Stimulated activated effector memory CD8-positive, alpha-beta T cell treated with anti-CD3 and anti-CD28 coated beads, Interleukin-12 subunit alpha, Interleukin-12 subunit beta, amount 100 ng/mL, for 72 hours (primary cell): ENCODE measurements at regions not wholly inside any gene's neighbourhood (a gene's known extent, or its start where the extent isn't known, plus 50 kb on each side); places are given as distances from the start of the nearest gene placed in this dataset.
A peak's percentile ranks its signal among the peaks of the same experiment; 100 is the strongest.

Experiments used
- ATAC-seq: fragments of 150-1000 bp; cut with Tn5 transposase; 2 replicates; pipeline ENCODE4 v1.10.0; 2021
- DNase-seq, 2 donors: peaks; one replicate each; pipeline ENCODE4 v3.0.0; 2021 to 2022; ENCODE audit warnings: low spot score in 2 of 2
- H3K27ac Mint-ChIP-seq: one replicate; pipeline ENCODE4 v1.8.0; 2022; ENCODE audit warnings: mild to moderate bottlenecking, mixed read lengths
- H3K36me3 Mint-ChIP-seq: one replicate; pipeline ENCODE4 v1.8.0; 2022; ENCODE audit warnings: mild to moderate bottlenecking, mixed read lengths
- H3K4me1 Mint-ChIP-seq: one replicate; pipeline ENCODE4 v1.8.0; 2022; ENCODE audit warnings: mixed read lengths
- H3K4me3 Mint-ChIP-seq: one replicate; pipeline ENCODE4 v1.8.0; 2022; ENCODE audit warnings: mild to moderate bottlenecking, mixed read lengths
- H3K9me3 Mint-ChIP-seq: one replicate; pipeline ENCODE4 v1.8.0; 2022; ENCODE audit warnings: mixed read lengths

DNA sequence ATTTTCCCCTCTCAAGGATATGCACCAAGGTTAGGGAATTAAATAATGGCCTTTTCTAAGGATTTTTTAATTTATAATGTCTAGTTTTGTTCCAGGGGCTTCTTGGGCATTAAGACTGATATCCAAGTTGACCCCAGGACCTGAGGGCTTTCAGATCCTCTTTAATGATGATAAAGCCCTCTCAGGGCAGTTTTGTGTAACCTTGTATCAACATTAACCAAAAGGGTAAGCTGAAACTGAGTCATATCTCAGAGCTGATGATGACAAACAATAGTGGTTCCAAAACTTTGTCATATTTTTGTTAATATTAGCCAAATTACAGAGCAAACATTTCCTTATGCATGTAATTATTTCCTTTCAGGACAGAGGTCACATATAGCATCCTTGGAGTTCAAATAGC, 309.4 kb upstream of the MAN1A1 start:
- H3K9me3 Mint-ChIP-seq: no peaks in the 10 kb centered on the region
- no peaks in the 10 kb centered on the region for H3K4me1 Mint-ChIP-seq
- no peak overlapping the region for H3K27ac Mint-ChIP-seq
- no peaks in the 10 kb centered on the region for H3K36me3 Mint-ChIP-seq
- no peak overlapping the region for H3K4me3 Mint-ChIP-seq
- no peak for DNase-seq
- peak; percentile 19 for ATAC-seq

DNA sequence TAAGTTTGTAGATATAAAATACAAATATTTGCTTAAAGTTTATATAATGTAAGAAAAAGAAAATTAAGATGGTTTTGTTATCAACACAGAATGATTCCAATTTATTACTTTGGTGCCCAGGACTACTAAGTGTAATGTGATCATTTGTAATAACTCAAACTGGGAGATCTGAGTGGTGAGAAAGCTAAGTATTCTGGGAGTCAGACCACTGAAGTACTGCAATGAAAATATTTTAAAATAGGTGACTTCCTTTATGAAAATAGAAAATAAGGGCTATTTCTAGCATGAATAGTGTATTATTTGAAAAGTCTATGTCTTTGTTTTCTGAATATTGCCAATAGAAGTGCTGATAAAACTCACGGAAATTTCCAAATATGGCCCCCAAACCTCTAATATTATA, 305.6 kb upstream of the MAN1A1 start:
- DNase-seq: no peak
- Mint-ChIP-seq H3K4me1 (no peaks in the 10 kb centered on the region), H3K36me3 (no peaks in the 10 kb centered on the region), H3K9me3 (no peaks in the 10 kb centered on the region), H3K27ac (no peak overlapping the region), H3K4me3 (no peak overlapping the region)
- no peak for ATAC-seq

DNA sequence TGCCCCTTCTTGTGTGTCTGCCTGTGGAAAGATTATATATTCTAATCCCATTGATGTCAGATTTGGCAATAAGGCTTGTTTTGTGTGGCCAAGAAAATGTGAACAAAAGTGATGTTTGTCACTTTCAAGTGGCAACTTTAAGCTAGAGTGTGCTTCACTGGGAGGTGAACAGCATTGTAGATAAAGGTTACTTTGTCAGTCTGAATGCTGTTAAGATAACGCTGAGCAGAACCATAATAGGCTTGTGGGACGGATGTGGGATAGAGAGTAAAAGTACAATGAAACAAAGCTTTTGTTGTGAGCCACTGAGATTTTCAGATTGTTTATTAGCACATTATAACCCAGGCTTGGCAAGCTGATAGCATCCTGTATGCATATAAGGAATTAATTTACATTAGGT, 303.8 kb upstream of the MAN1A1 start:
- Mint-ChIP-seq H3K4me3 (no peak overlapping the region), H3K27ac (no peak overlapping the region), H3K4me1 (no peaks in the 10 kb centered on the region), H3K36me3 (no peaks in the 10 kb centered on the region), H3K9me3 (no peaks in the 10 kb centered on the region)
- ATAC-seq: no peak
- no peak for DNase-seq

DNA sequence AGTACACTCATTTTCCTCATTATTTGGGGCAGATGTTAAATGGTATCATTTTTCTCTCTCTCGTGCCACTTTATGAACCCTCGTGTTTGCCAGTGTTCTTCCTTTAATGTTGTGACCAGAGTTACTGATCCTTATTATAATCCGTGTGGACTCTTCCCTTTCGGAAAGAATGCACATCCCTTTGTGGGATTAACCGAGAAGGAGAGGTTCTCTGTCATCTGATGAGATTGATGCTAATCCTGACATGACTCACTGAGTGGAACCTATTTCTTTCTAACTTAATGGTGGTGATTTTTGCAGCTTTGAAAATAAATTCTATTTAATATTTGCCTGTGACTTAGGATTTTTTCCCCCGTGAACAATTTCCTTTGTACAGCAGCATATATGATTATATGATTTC, 300.0 kb upstream of the MAN1A1 start:
- Mint-ChIP-seq H3K4me1 (no peaks in the 10 kb centered on the region), H3K27ac (no peak overlapping the region), H3K9me3 (no peaks in the 10 kb centered on the region), H3K36me3 (no peaks in the 10 kb centered on the region), H3K4me3 (no peak overlapping the region)
- DNase-seq: no peak
- no peak for ATAC-seq

DNA sequence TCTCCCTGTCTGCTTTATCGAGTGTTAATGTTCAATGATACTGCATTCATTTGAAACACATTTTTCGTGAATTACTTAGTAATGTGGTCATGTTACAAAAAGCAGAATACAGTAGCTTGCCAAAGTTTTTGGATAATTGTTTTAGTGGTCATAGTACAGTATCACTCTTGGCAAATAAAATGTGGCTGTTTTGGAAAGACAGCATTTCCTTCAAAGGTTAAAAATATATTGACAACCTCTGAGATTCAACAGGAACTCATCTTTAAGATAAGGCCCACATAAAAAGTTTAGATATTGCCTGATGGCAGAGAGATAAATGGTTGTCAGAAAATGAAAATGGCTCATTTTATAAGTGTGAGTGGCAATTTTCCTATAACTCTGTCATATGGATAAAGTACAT, 297.7 kb upstream of the MAN1A1 start:
- ATAC-seq (no peak), DNase-seq (no peak)
- Mint-ChIP-seq H3K36me3 (no peaks in the 10 kb centered on the region), H3K9me3 (no peaks in the 10 kb centered on the region), H3K27ac (no peak overlapping the region), H3K4me1 (no peaks in the 10 kb centered on the region), H3K4me3 (no peak overlapping the region)

DNA sequence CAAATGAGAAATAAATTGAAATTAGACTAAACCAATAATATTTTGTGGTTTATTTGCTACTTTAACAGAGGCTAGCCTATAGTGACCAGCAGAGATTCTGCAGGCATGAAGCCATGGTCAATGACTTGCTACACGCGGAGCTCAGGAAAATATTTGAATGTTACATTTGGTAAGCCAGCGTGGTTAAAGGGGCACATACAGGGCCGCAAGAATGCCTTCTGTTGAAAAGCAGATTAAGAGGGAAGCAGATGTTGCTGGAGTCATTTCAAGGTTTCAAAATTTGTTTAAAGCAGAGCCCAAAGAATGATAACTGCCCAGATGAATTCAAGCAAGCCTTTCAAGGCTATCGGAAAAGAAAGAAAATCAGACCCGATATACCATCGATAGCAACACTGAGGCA, 294.3 kb upstream of the MAN1A1 start:
- no peaks in the 10 kb centered on the region for H3K4me1 Mint-ChIP-seq
- H3K4me3 Mint-ChIP-seq: no peak overlapping the region
- no peak for DNase-seq
- no peak for ATAC-seq
- H3K27ac Mint-ChIP-seq: no peak overlapping the region
- no peaks in the 10 kb centered on the region for H3K9me3 Mint-ChIP-seq
- H3K36me3 Mint-ChIP-seq: no peaks in the 10 kb centered on the region

DNA sequence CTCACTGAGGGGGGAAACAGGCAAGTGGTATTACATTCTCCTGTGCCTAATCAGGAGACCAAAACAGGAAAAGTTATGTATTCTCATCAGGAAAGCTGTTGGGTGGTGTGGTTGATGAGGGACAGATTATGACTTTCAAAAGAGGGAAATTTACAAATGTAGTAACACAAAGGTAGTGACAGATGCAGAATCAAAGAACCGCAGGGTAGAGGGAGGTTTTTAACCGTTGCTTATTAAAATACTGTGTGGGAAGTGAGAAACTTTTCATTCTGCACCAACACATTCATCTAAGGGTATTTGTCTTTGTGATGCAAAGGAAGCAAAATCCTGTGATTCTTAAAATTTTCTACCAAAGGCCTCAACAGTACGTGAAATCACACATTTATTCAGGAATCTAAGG, 288.2 kb upstream of the MAN1A1 start:
- Mint-ChIP-seq H3K4me3 (no peak overlapping the region), H3K4me1 (no peaks in the 10 kb centered on the region), H3K36me3 (no peaks in the 10 kb centered on the region), H3K9me3 (no peaks in the 10 kb centered on the region), H3K27ac (no peak overlapping the region)
- DNase-seq: no peak
- no peak for ATAC-seq

DNA sequence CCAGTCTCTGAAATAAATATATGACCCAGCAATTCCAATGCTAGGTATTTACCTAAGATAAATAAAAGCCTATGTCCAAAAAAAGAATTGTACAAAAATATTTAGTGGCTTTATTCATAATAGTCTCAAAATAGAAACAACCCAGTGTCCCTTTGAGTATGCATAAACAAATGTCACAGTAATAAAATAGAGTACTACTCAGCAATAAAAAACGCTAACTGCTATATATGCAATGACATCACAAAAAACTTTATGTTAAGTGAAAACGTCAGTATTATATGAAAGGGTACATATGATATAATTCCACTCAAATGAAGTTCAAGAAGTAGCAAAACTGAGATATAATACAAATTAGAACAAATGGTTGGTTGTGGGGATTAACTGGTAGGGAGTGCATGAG, 286.5 kb upstream of the MAN1A1 start:
- H3K4me3 Mint-ChIP-seq: no peak overlapping the region
- H3K9me3 Mint-ChIP-seq: no peaks in the 10 kb centered on the region
- no peak overlapping the region for H3K27ac Mint-ChIP-seq
- ATAC-seq: no peak
- no peaks in the 10 kb centered on the region for H3K36me3 Mint-ChIP-seq
- no peaks in the 10 kb centered on the region for H3K4me1 Mint-ChIP-seq
- no peak for DNase-seq

DNA sequence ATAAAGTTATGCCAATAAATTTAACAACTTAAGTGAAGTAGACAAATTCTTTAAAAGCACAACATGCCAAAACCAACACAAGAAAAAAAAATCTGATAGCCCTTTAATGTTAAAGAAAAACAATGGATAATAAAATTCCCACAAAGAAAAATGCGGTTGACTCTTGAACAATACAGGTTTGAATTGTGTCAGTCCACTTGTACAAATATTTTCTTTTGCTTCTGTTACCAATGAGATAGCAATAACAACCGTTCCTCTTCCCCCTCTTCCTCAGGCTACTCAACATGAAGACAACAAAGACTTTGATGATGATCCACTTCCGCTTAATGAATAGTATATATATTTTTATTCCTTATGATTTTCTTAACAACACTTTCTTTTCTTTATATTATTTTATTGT, 283.9 kb upstream of the MAN1A1 start:
- Mint-ChIP-seq H3K4me1 (no peaks in the 10 kb centered on the region), H3K9me3 (no peaks in the 10 kb centered on the region), H3K4me3 (no peak overlapping the region), H3K27ac (no peak overlapping the region), H3K36me3 (no peaks in the 10 kb centered on the region)
- no peak for DNase-seq
- ATAC-seq: no peak

DNA sequence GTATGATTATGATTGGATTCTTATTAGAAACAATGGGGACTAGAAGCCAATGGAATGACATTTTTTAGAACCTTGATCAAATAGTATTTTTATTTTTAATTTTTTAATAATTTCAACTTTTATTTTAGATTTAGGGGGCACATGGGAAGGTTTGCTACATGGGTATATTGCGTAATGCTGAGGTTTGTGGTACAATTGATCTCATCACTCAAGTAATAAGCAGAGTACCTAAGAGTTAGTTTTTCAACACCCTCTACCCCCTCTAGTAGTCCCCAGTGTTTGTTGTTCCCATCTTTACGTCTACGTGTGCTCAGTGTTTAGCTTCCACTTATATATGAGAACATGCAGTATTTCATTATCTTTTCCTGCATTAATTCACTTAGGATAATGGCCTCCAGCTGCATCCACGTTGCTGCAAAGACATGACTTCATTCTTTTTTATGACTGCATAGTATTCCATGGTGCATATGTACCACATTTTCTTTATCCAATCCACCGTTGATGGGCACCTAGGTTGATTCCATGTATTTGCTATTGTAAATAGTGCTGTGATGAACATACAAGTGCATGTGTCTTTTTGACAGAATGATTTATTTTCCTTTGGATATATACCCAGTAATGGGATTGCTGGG, 281.1 kb upstream of the MAN1A1 start:
- no peak overlapping the region for H3K27ac Mint-ChIP-seq
- ATAC-seq: no peak
- no peaks in the 10 kb centered on the region for H3K4me1 Mint-ChIP-seq
- no peak overlapping the region for H3K4me3 Mint-ChIP-seq
- no peaks in the 10 kb centered on the region for H3K9me3 Mint-ChIP-seq
- no peak for DNase-seq
- no peaks in the 10 kb centered on the region for H3K36me3 Mint-ChIP-seq

DNA sequence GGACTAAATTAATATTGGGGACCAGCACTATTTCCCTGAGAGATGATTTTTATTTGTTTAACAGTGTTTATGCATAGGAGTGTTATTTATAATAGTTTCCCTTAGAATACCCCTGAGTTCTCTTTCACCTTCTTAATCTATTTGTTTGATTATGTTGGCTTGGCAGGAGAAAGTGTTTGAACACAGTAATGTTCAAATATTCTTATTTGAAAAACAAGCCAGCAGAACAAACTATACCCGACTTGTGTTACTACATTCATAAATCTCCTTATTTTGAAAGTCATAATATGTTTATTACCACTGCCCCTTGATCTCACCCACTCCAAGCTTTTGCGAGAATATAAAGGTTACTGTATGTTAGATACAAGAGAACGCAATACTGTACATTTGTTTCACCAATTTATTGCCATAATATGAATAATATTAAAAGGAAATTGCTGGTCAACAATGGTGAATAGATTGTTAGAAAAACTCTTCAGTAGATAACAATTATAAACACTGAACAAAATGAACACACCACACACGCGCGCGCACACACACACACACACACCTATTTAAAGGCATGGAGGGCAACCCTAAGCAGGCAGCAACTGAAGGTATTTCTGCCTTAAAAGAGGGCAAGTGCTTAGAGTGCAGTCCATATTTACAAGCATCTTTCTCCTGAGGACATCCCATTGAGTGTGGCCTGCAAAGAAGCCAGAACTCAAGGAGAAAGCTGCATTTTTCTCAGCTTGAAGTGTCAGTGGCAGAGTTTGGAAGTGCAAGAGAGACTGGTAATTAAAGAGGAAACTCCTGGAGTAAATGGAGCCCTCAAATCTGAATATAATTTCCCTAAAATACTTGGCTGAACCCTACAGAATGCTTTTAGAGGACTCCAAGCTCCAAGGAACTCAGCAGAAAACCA, 279.4 kb upstream of the MAN1A1 start:
- Mint-ChIP-seq H3K9me3 (no peaks in the 10 kb centered on the region), H3K36me3 (no peaks in the 10 kb centered on the region), H3K4me3 (no peak overlapping the region), H3K27ac (no peak overlapping the region), H3K4me1 (no peaks in the 10 kb centered on the region)
- no peak for ATAC-seq
- no peak for DNase-seq

DNA sequence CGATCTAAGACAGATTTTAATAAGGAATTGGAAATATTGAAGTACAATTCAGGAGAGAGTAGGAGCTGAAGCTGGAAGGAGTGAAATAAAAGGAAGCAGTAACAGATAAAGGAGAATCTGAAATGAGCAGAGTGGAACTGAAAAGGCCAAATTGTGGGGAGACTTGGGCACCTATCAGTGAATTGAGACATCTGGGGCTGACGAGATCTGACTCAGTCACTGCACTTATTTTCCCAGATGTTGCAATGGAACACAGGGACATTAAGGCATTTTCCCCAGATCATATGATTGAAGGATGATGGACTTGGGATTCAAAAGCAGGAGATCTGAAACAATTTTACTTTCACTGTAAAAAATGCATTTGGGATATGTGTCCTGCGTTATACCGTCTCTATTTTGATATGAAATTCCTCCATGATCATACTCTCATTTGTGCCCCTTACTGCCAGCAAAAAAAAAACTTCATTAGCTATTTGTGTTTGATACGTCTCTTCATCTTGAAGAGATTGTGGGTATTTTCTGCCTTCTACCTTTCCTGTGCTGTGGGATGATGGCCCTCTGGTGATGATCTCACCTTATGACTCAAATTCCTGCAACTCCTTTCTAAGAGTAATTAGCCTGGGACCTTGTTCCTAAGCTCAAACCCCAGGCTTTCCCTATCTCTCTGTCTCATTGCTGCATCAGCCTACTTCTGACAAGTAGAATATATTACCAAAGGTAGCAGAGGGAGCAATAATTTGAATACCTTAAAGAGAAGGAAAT, 278.5 kb upstream of the MAN1A1 start:
- Mint-ChIP-seq H3K4me3 (no peak overlapping the region), H3K4me1 (no peaks in the 10 kb centered on the region), H3K9me3 (no peaks in the 10 kb centered on the region), H3K36me3 (no peaks in the 10 kb centered on the region), H3K27ac (no peak overlapping the region)
- ATAC-seq: no peak
- no peak for DNase-seq

DNA sequence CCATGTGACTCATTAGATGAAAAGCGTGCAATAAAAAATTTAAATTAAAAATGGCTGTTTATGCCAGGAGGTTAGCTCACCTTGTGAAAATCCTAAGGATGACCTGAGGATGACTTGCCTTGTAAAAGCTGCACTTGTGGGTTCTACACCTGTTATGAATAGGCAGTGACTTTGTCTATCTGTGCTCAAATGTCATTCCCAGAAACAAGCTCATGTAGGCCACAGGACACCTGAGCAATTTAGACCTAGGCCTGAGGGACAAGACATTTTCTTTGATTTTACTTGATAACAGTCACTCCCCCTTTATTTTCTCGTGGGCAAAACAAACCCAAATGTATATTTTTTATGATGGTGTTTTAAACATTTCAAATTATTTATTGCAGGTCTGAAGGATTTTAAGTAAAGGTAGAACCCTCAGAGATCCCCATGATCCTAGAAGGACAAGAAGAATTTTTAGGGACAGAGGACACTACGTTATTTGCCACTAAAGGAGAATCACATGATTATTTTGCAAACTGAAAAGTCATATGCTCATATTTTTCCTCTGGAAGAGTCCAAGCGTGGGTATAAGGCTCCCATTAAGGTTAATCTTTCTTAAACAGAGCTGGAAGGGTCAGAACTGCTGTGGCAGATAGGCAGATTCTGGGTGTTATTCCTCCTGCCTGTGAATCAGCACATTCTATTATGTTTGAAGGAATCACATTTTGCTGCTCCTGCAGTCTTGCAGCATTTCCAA, 277.5 kb upstream of the MAN1A1 start:
- no peaks in the 10 kb centered on the region for H3K9me3 Mint-ChIP-seq
- DNase-seq (no peak), ATAC-seq (no peak)
- H3K27ac Mint-ChIP-seq: no peak overlapping the region
- H3K4me1 Mint-ChIP-seq: no peaks in the 10 kb centered on the region
- H3K4me3 Mint-ChIP-seq: no peak overlapping the region
- H3K36me3 Mint-ChIP-seq: no peaks in the 10 kb centered on the region

DNA sequence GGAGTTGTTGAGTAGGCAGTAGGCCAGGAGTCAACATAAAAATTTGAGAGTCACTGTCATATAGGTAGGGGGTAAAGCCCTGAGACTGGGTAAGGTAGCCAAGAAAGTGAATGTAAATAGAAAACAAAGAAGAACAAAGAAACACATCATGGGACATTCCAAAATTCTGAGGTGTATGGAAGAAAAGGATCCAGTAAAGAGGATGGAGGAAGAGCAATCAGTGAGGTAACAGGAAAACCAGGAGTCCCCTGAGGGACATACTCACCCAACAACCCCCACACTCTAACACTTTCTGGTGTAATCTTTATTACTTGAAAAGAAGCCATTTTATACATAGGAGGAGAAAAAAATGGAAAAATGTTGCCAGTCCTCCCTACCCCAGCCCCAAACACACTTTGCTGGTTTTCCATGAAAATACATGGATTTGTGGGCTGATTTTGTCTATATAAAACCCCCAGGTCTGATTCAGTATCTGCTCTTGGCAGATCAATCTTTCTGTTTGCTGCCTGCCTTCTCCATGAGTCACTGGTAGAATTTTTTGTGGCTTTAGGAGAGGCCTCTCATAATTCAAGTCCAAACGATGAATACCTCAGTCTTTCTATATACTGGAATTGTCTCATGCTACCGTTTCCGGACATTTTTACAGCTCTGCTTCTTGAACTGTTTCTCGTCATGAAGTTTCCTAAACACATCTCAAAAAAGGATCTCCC, 271.4 kb upstream of the MAN1A1 start:
- Mint-ChIP-seq H3K27ac (no peak overlapping the region), H3K9me3 (peaks cover 3% of the 10 kb centered on the region), H3K4me3 (no peak overlapping the region), H3K4me1 (no peaks in the 10 kb centered on the region), H3K36me3 (no peaks in the 10 kb centered on the region)
- DNase-seq (no peak), ATAC-seq (no peak)

DNA sequence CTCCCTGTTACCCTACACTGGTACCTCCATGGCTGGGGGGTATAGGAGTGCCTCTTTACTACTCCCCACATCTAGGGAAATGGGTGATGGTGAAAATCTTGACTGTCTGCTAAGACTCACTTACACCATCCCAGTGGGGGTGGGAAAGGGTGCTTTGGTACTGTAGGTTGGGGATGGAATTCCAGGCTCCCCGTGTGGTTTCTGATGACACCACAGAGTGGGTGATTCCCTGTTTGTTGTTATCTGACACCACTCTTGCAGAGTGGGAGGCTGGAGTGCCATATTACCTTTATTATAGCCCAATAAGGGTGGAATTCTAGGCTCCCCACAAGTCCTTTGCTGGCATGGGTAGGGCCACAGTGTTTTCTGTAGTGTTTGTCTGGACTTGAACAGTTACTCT, 264.6 kb upstream of the MAN1A1 start:
- H3K4me3 Mint-ChIP-seq: no peak overlapping the region
- no peaks in the 10 kb centered on the region for H3K36me3 Mint-ChIP-seq
- no peak overlapping the region for H3K27ac Mint-ChIP-seq
- no peaks in the 10 kb centered on the region for H3K9me3 Mint-ChIP-seq
- H3K4me1 Mint-ChIP-seq: peaks cover 12% of the 10 kb centered on the region
- DNase-seq (no peak), ATAC-seq (peak; percentile 19)
